Transverse colon (tissue), 4 donors: ENCODE measurements at regions not wholly inside any gene's neighbourhood (a gene's known extent, or its start where the extent isn't known, plus 50 kb on each side); places are given as distances from the start of the nearest gene placed in this dataset.

Source experiments
- DNase-seq: peaks from one replicate; pipeline ENCODE4 v3.0.0-alpha.2; 2019
- H3K27ac ChIP-seq, 4 donors: fragments of 200-600 bp; sonication (generic); 2 replicates each; pipeline ENCODE4 v1.5.1; 2016 to 2018; ENCODE audit warnings: inconsistent platforms in 4 of 4
- H3K27me3 ChIP-seq: fragments of 200-600 bp; sonication (generic); 2 replicates; pipeline ENCODE4 v1.5.1; 2017; ENCODE audit warnings: inconsistent platforms
- H3K36me3 ChIP-seq, 4 donors: fragments of 200-600 bp; sonication (generic); 2 replicates each; pipeline ENCODE4 v1.5.1; 2017 to 2019; ENCODE audit warnings: inconsistent platforms in 4 of 4
- H3K4me1 ChIP-seq, 4 donors: fragments of 200-600 bp; sonication (generic); 2 replicates each; pipeline ENCODE4 v1.5.1; 2017 to 2020; ENCODE audit warnings: inconsistent platforms in 4 of 4
- H3K4me3 ChIP-seq, 4 donors: fragments of 200-600 bp; sonication (generic); 1 replicate in 1 of 4; 2 replicates in 3 of 4; pipeline versions ENCODE4 v1.5.1 to v1.6.1; 2017 to 2019; ENCODE audit warnings: inconsistent platforms in 4 of 4
- H3K9me3 ChIP-seq, 2 donors: fragments of 200-600 bp; sonication (generic); 2 replicates each; pipeline ENCODE4 v1.5.1; 2017 to 2019; ENCODE audit warnings: inconsistent platforms in 2 of 2
- EP300 ChIP-seq: sonication (generic); formaldehyde crosslinking; IDR thresholded peaks from one replicate; pipeline ENCODE4 v1.6.1; 2017; ENCODE audit warnings: antibody characterized with exemption, low read depth
- POLR2A ChIP-seq: fragments of 450-650 bp; IDR thresholded peaks from one replicate; pipeline ENCODE4 v1.6.1; 2016; ENCODE audit warnings: antibody characterized with exemption, mild to moderate bottlenecking, moderate library complexity
- POLR2AphosphoS5 ChIP-seq, 3 donors: sonication (generic); formaldehyde crosslinking; IDR thresholded peaks; one replicate each; pipeline ENCODE4 v1.6.1; 2016; ENCODE audit warnings: antibody characterized with exemption in 3 of 3
- WGBS, 2 donors: methylation state at CpG; one replicate each; pipeline ENCODE4 v1.1.5; 2018; ENCODE audit warnings: low coverage in 1 of 2; 5-methylcytosine and 5-hydroxymethylcytosine counted together
- in situ Hi-C, 4 donors: fragments of 200-750 bp; cut with MboI; loops; one replicate each; pipeline versions ENCODE4 v1.15.0 to v1.15.1; 2017; ENCODE audit warnings: low sequenced_read_pairs in 3 of 4, low pct_ligation_motif_present in 1 of 4, low pct_unique_long_range_greater_than_20kb in 1 of 4
- intact Hi-C: fragments of 100-400 bp; cut with DNase I; formaldehyde crosslinking; loops from one replicate; pipeline ENCODE4 v1.15.1; 2023; ENCODE audit warnings: low total_unique reads
- TF ChIP-seq, protein P1 (sequence below), 5 experiments: fragments of 200-600 bp in 3 of 5; fragments of 450-650 bp in 2 of 5; sonication (generic) in 3 of 5; IDR thresholded peaks; 1 replicate in 2 of 5; 2 replicates in 3 of 5; pipeline ENCODE4 v1.5.1; 2016 to 2017; ENCODE audit warnings: antibody characterized with exemption in 5 of 5, inconsistent platforms in 3 of 5, mild to moderate bottlenecking in 2 of 5, moderate library complexity in 1 of 5

GRCh38 chr14:101460986-101461750 lies 100.1 kb upstream of the DIO3 start:
- H3K4me1 ChIP-seq = peaks cover 0 to 16% (median 10%) of the 10 kb centered on the region in 4 donors
- peaks cover 58% of the 10 kb centered on the region for H3K27me3 ChIP-seq
- no peak overlapping the region for H3K27ac ChIP-seq
- intact Hi-C loops = no loop called here
- no peak overlapping the region for H3K4me3 ChIP-seq
- 75 to 90% methylated on average over 8 to 12 of the region's 12 CpGs for WGBS, 2 donors
- no peaks in the 10 kb centered on the region for H3K9me3 ChIP-seq
- in situ Hi-C loops = no loop called here
- TF ChIP-seq EP300 = no peak
- TF ChIP-seq POLR2A = no peak
- TF ChIP-seq, protein P1, sequence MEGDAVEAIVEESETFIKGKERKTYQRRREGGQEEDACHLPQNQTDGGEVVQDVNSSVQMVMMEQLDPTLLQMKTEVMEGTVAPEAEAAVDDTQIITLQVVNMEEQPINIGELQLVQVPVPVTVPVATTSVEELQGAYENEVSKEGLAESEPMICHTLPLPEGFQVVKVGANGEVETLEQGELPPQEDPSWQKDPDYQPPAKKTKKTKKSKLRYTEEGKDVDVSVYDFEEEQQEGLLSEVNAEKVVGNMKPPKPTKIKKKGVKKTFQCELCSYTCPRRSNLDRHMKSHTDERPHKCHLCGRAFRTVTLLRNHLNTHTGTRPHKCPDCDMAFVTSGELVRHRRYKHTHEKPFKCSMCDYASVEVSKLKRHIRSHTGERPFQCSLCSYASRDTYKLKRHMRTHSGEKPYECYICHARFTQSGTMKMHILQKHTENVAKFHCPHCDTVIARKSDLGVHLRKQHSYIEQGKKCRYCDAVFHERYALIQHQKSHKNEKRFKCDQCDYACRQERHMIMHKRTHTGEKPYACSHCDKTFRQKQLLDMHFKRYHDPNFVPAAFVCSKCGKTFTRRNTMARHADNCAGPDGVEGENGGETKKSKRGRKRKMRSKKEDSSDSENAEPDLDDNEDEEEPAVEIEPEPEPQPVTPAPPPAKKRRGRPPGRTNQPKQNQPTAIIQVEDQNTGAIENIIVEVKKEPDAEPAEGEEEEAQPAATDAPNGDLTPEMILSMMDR (IDR thresholded peaks at IDR 0.05) = no peak
- DNase-seq = no peak
- H3K36me3 ChIP-seq = no peaks in the 10 kb centered on the region

GRCh38 chr14:101461891-101462290 lies 99.4 kb upstream of the DIO3 start:
- Histone ChIP-seq H3K27me3 (peaks cover 51% of the 10 kb centered on the region), H3K9me3 (no peaks in the 10 kb centered on the region), H3K4me3 (no peak overlapping the region), H3K27ac (no peak overlapping the region), H3K4me1 (peaks cover 0 to 16% (median 10%) of the 10 kb centered on the region in 4 donors), H3K36me3 (no peaks in the 10 kb centered on the region)
- WGBS, 2 donors = 83 to 84% methylated on average over 3 to 8 of the region's 8 CpGs
- TF ChIP-seq EP300 (no peak), POLR2A (no peak), POLR2AphosphoS5 (IDR thresholded peaks at IDR 0.05) (no peak)
- TF ChIP-seq, protein P1 (IDR thresholded peaks at IDR 0.05) = no peak
- in situ Hi-C loops = no loop called here
- intact Hi-C loops = no loop called here
- no peak for DNase-seq

DNA sequence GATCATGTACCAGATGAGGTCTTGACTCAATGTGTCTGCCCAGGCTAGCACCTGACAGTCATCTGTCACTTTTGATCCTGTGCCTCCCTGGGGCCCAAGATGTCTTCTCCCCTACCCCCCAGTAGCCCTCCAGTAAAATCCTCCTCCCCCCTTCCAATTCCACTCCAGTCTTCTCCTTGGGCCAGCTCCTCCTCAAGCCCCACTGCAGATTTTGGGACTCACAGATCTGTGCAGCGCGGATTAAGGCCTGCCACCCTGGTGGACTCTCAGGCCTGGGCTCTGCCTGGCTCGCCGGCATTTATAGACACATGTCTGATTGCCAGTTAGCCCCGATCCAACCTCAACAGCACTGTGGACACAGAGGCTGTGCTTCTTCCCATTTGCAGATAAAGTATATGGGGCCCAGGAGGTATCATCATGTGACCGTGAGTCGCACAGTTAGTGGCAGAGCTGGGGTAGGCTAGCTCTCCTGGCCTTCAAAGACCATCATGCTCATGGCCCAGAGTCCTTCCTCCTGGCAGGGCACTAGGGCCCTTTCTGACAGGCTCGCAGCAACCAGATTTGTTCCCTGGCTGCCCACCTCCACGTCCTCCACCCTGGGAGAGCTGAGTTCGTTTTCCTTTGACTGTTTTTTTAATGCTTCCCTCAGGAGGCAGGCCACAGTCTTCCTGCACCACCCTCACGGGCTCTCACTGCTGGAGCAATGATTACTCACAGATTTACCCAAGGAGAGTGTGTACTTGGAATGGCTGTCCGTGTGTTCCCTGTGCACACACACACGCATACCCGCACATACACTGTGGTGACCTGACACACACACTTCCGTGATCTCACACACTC lies 98.3 kb upstream of the DIO3 start:
- Histone ChIP-seq H3K27ac (no peak overlapping the region), H3K27me3 (peaks cover 41% of the 10 kb centered on the region), H3K36me3 (no peaks in the 10 kb centered on the region), H3K9me3 (no peaks in the 10 kb centered on the region), H3K4me1 (peaks cover 0 to 16% (median 10%) of the 10 kb centered on the region in 4 donors), H3K4me3 (no peak overlapping the region)
- TF ChIP-seq EP300 = no peak
- no peak for TF ChIP-seq POLR2AphosphoS5 (IDR thresholded peaks at IDR 0.05)
- no peak for TF ChIP-seq POLR2A
- TF ChIP-seq, protein P1 (IDR thresholded peaks at IDR 0.05) = no peak
- in situ Hi-C loops = no loop called here
- WGBS, 2 donors = 81 to 87% methylated on average over 3 to 15 of the region's 15 CpGs
- intact Hi-C loops = no loop called here
- no peak for DNase-seq

GRCh38 chr14:101463566-101464171 lies 97.6 kb upstream of the DIO3 start:
- peaks cover 0 to 8% (median 7%) of the 10 kb centered on the region in 4 donors for H3K4me1 ChIP-seq
- WGBS, 2 donors = 67 to 83% methylated on average over 1 of the region's 1 CpG
- H3K9me3 ChIP-seq = no peaks in the 10 kb centered on the region
- intact Hi-C loops (no loop called here), in situ Hi-C loops (no loop called here)
- H3K36me3 ChIP-seq = no peaks in the 10 kb centered on the region
- H3K4me3 ChIP-seq = no peak overlapping the region
- no peak overlapping the region for H3K27ac ChIP-seq
- DNase-seq = no peak
- no peak for TF ChIP-seq POLR2A
- TF ChIP-seq POLR2AphosphoS5 (IDR thresholded peaks at IDR 0.05) = no peak
- TF ChIP-seq EP300 = no peak
- TF ChIP-seq, protein P1 (IDR thresholded peaks at IDR 0.05) = no peak
- H3K27me3 ChIP-seq = peaks cover 33% of the 10 kb centered on the region
